LNCaP clone FGC (cell line): ENCODE measurements at regions not wholly inside any gene's neighbourhood (a gene's known extent, or its start where the extent isn't known, plus 50 kb on each side); places are given as distances from the start of the nearest gene placed in this dataset.

Source experiments
- DNase-seq: peaks from one replicate; pipeline ENCODE4 v3.0.0-alpha.2; 2011; ENCODE audit warnings: low read depth
- H3K4me3 ChIP-seq: 2 replicates; pipeline ENCODE4 v1.5.1; 2011; ENCODE audit warnings: mild to moderate bottlenecking, low read depth, low read length, control low read depth
- TF ChIP-seq, protein P1 (sequence below): IDR thresholded peaks from 2 replicates; pipeline ENCODE4 v1.5.1; 2012; ENCODE audit warnings: mild to moderate bottlenecking; ENCODE audit not compliant: control insufficient read depth, insufficient read depth; ENCODE audit errors: extremely low read depth

DNA sequence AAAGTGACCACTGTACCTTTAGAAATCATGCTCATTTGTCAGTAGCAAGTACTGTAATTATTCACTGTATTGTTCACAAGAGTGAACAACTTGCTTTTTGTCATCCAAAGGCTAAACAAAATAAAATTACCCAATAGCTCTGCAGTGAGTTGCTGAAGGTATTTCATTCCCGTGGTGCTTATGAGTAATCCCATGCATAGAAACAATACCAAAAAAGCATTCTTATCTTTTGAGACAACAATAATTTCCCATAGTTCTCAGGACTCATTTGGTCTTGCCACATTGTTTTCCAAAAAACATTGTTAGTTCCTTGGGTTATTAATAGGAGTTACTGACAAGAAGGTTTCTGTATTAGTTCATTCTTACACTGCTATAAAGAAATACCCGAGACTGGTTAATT, 503.2 kb upstream of the FAM98A start:
- DNase-seq, result no peak
- H3K4me3 ChIP-seq, result no peak overlapping the region
- TF ChIP-seq, protein P1, sequence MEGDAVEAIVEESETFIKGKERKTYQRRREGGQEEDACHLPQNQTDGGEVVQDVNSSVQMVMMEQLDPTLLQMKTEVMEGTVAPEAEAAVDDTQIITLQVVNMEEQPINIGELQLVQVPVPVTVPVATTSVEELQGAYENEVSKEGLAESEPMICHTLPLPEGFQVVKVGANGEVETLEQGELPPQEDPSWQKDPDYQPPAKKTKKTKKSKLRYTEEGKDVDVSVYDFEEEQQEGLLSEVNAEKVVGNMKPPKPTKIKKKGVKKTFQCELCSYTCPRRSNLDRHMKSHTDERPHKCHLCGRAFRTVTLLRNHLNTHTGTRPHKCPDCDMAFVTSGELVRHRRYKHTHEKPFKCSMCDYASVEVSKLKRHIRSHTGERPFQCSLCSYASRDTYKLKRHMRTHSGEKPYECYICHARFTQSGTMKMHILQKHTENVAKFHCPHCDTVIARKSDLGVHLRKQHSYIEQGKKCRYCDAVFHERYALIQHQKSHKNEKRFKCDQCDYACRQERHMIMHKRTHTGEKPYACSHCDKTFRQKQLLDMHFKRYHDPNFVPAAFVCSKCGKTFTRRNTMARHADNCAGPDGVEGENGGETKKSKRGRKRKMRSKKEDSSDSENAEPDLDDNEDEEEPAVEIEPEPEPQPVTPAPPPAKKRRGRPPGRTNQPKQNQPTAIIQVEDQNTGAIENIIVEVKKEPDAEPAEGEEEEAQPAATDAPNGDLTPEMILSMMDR, result no peak

DNA sequence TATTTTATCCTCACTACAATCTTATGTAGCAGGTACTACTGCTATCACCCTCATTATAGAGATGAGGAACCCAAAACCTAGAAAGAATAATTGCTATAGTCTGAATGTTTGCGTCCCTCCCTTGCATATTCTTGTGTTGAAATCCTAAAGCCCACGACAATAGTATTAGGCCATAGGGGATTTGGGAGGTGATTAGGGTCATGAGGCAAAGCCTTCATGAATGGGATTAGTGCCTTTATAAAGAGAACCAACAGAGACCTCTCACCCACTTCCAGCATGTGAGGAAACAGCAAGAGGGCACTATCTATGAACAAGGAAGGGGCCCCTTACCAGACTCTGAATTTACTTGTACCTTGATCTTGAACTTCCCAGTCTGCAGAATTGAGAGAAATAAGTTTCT, 500.3 kb upstream of the FAM98A start:
- TF ChIP-seq, protein P1, result no peak
- DNase-seq, result no peak
- no peak overlapping the region for H3K4me3 ChIP-seq

DNA sequence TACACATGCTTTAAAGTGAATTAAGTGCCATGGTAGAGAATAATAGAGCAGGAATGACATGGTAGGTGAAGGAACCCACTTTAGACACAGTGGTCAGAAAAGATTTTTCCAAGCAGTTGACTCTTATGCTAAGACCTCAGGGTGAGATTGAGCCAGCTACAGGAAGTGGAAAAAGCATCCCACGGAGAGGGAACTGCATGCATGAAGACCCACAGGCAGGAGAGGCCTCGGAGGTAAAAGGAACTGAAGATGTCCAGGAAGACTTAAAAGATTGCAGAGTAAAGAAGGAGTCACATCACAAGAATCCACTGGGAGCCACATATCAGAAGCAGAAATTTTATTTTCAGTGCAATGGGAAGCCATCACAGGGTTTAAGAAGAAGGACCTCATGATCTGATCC, 499.2 kb upstream of the FAM98A start:
- DNase-seq, result no peak
- TF ChIP-seq, protein P1, result no peak
- no peak overlapping the region for H3K4me3 ChIP-seq

DNA sequence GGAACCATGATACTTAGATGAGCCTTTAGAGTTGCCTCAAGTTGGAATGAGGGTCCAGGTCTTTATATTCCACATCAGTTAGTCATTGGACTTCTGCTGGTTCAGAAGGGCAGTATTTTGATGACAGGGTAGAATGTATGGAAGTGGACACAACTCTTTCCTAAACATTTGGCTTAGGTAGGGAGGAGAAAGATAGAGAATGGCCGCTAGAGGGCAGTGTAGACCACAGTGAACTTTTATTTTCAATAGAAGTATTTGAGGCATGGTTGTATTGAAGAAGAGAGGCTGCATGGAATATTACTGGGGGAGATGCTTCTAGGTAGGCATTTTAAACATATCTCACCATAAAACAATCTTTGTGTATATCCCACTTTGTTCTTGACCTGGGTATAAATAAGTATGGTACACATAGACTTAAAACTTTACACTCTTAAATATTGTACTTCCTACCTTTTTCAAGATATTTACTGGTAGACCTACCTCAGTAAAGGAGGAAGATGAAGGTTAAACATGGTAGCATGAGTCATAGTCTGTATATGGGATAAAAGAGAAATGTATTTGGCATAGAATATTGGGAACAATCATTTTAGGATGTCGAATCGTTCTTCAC, 497.6 kb upstream of the FAM98A start:
- H3K4me3 ChIP-seq, result no peak overlapping the region
- TF ChIP-seq, protein P1, result peak; percentile 62
- peak; percentile 14 for DNase-seq

DNA sequence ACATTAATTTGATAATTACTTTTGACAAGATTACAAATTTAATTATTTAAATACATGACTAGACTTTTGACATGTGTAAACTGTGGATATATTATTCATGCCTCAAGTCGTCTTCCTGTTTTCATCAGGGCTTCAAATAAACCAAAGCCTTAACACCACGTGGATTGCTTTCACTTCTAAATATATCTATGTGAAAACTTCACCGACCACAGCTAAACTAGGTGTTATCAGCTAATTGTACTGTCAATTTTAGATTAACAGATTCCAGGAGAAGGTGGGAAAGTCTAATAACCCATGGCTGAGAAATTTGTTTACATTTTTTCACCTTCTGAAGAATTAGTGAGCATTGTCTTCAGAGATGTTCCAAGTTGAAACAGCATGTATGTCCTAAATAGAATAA, 494.7 kb upstream of the FAM98A start:
- no peak overlapping the region for H3K4me3 ChIP-seq
- TF ChIP-seq, protein P1, result no peak
- DNase-seq, result no peak

DNA sequence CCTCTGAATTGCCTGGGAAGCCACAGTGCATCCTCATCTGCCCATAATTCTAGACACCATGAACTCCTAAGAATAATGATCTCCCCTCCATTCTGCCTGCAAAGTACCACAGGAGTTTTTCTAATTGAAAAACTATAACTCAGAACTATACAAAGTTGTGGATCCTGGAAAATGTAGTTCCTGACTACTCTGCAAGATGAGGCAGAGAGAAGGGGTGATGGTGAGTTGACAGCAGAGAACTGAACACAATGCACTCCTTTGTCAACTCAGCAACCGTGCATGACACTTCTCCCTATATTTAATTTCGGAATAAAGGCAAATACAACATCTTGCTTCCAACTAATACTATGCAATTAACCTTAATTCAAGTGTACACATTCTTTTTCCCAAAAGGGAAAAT, 471.1 kb upstream of the FAM98A start:
- DNase-seq, result no peak
- TF ChIP-seq, protein P1, result no peak
- H3K4me3 ChIP-seq, result no peak overlapping the region

DNA sequence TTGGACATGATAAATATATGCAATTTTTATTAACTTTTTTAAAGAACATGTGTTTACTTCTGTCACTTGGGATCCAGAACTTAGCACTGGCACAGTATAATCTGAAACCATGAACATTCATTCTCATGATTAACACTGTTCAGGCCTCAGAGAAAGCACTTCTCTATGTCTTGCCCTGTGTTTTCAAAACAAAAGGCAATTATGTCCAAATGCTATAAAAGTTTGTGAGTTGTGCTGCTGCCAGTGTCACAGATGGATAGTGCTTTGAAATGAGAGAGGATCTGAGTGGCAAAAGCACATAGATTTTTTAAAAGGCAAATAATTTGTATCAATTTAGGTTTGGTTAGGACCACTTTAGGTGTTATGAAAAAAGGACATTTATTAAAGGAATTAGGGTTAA, 470.5 kb upstream of the FAM98A start:
- TF ChIP-seq, protein P1, result no peak
- no peak overlapping the region for H3K4me3 ChIP-seq
- no peak for DNase-seq
